Peyer's patch (tissue), 4 donors: ENCODE measurements at regions not wholly inside any gene's neighbourhood (a gene's known extent, or its start where the extent isn't known, plus 50 kb on each side); places are given as distances from the start of the nearest gene placed in this dataset.

Experiments used
- DNase-seq, 3 donors: peaks; one replicate each; pipeline ENCODE4 v3.0.0-alpha.2; 2017 to 2019
- H3K27ac ChIP-seq, 4 donors: fragments of 200-600 bp; sonication (generic); one replicate each; pipeline ENCODE4 v1.5.1; 2016 to 2019
- H3K27me3 ChIP-seq, 2 donors: fragments of 200-600 bp; sonication (generic); one replicate each; pipeline ENCODE4 v1.5.1; 2019
- H3K36me3 ChIP-seq, 3 donors: fragments of 200-600 bp; sonication (generic); one replicate each; pipeline ENCODE4 v1.5.1; 2016 to 2019
- H3K4me1 ChIP-seq, 4 donors: fragments of 200-600 bp; sonication (generic); one replicate each; pipeline ENCODE4 v1.5.1; 2016 to 2019
- H3K4me3 ChIP-seq, 4 donors: fragments of 200-600 bp; sonication (generic); 1 replicate in 3 of 4; 2 replicates in 1 of 4; pipeline ENCODE4 v1.5.1; 2016 to 2019; ENCODE audit warnings: mild to moderate bottlenecking in 1 of 4
- H3K9me3 ChIP-seq, 4 donors: fragments of 200-600 bp; sonication (generic); one replicate each; pipeline ENCODE4 v1.5.1; 2016 to 2019; ENCODE audit warnings: mild to moderate bottlenecking in 1 of 4
- CTCF ChIP-seq, 6 experiments: fragments of 450-650 bp in 4 of 6; fragments of 200-600 bp in 2 of 6; sonication (generic) in 1 of 6; IDR thresholded peaks; one replicate each; pipeline ENCODE4 v1.5.1; 2017 to 2019; ENCODE audit warnings: antibody characterized with exemption in 6 of 6, mild to moderate bottlenecking in 3 of 6, moderate library complexity in 1 of 6
- POLR2A ChIP-seq, 2 donors: fragments of 450-650 bp; IDR thresholded peaks; one replicate each; pipeline ENCODE4 v1.5.1; 2017; ENCODE audit warnings: antibody characterized with exemption in 2 of 2, mild to moderate bottlenecking in 2 of 2, moderate library complexity in 2 of 2

GRCh38 chr4:119715490-119716445, 87.2 kb upstream of the PDE5A start:
- Histone ChIP-seq H3K4me1 (peaks cover 0 to 10% (median 0%) of the 10 kb centered on the region in 4 donors), H3K4me3 (no peak overlapping the region), H3K36me3 (no peaks in the 10 kb centered on the region), H3K9me3 (peaks cover 0 to 14% (median 0%) of the 10 kb centered on the region in 4 donors), H3K27ac (peak overlapping the region in 2 of 4 donors; percentile 14 to 27), H3K27me3 (no peaks in the 10 kb centered on the region)
- TF ChIP-seq CTCF (IDR thresholded peaks at IDR 0.05) (no peak), POLR2A (IDR thresholded peaks at IDR 0.05) (no peak)
- peak in 2 of 3 donors; percentile 52 to 56 for DNase-seq

GRCh38 chr4:119709418-119709817, 80.8 kb upstream of the PDE5A start:
- Histone ChIP-seq H3K27ac (no peak overlapping the region), H3K9me3 (peaks cover 0 to 6% (median 0%) of the 10 kb centered on the region in 4 donors), H3K4me3 (no peak overlapping the region), H3K4me1 (peaks cover 0 to 9% (median 0%) of the 10 kb centered on the region in 4 donors), H3K27me3 (no peaks in the 10 kb centered on the region), H3K36me3 (no peaks in the 10 kb centered on the region)
- no peak for DNase-seq
- TF ChIP-seq POLR2A (IDR thresholded peaks at IDR 0.05): no peak
- TF ChIP-seq CTCF (IDR thresholded peaks at IDR 0.05): no peak

- peaks cover 0 to 9% (median 0%) of the 10 kb centered on the region in 4 donors for H3K4me1 ChIP-seq
- DNase-seq: no peak
- TF ChIP-seq POLR2A (IDR thresholded peaks at IDR 0.05) (no peak), CTCF (IDR thresholded peaks at IDR 0.05) (no peak)
- no peaks in the 10 kb centered on the region for H3K27me3 ChIP-seq
- H3K27ac ChIP-seq: no peak overlapping the region
- peaks cover 0 to 6% (median 0%) of the 10 kb centered on the region in 4 donors for H3K9me3 ChIP-seq
- H3K36me3 ChIP-seq: no peaks in the 10 kb centered on the region
- no peak overlapping the region for H3K4me3 ChIP-seq
Observed at GRCh38 chr4:119707336-119707735, 78.7 kb upstream of the PDE5A start.

DNA sequence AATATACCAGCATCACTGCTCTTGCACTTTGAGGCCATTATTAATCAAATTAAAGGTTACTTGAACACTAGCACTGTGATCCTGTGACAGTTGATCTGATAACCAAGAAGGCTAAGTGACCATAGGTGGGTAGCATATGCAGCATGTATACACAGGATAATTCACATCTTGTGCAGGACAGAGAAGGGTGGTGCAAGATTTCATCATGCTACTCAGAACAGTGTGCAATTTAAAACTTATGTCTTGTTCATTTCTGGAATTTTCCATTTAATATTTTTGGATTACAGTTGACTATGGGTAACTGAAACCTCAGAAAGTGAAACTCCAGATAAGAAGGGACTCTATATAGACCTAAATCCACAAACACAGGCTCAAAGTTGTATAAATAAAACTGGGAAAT, 78.2 kb upstream of the PDE5A start:
- Histone ChIP-seq H3K9me3 (peaks cover 0 to 1% (median 0%) of the 10 kb centered on the region in 4 donors), H3K27ac (no peak overlapping the region)

DNA sequence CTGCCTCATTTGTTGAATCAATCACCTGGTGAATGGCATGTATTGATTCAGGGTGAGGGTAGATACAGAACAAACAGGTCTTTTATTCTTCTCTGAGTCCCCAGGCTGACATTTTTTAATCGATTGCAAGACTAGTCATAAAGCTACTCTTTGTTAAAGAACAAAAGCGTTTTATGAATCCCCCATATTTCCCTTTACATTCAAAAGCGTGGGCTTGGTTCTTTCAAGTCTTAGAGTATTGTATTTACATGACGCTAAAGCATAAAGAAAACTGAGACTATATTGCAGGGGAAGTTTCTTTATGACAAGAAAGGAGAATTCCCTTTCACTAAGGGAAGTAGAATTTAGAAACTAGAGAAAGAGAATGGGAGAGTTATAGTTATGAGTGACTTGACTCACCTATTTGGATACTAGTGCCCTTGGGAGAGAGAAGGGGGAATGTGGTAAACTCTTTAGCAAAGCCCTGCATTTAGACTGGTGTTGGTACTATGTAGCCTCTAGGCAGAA, 69.3 kb upstream of the PDE5A start:
- no peaks in the 10 kb centered on the region for H3K27me3 ChIP-seq
- H3K4me3 ChIP-seq: no peak overlapping the region
- H3K4me1 ChIP-seq: no peaks in the 10 kb centered on the region
- TF ChIP-seq POLR2A (IDR thresholded peaks at IDR 0.05): no peak
- no peak for TF ChIP-seq CTCF (IDR thresholded peaks at IDR 0.05)
- H3K27ac ChIP-seq: no peak overlapping the region
- no peaks in the 10 kb centered on the region for H3K36me3 ChIP-seq
- no peaks in the 10 kb centered on the region for H3K9me3 ChIP-seq
- DNase-seq: no peak

More for the DNA sequence above, 78.2 kb upstream of the PDE5A start:
- TF ChIP-seq POLR2A (IDR thresholded peaks at IDR 0.05): no peak
- DNase-seq: no peak
- Histone ChIP-seq H3K36me3 (no peaks in the 10 kb centered on the region), H3K4me3 (no peak overlapping the region), H3K27me3 (no peaks in the 10 kb centered on the region), H3K4me1 (peaks cover 0 to 9% (median 0%) of the 10 kb centered on the region in 4 donors)

GRCh38 chr4:119696963-119697362, 68.4 kb upstream of the PDE5A start:
- H3K36me3 ChIP-seq: no peaks in the 10 kb centered on the region
- no peak overlapping the region for H3K4me3 ChIP-seq
- H3K27ac ChIP-seq: no peak overlapping the region
- H3K4me1 ChIP-seq: no peaks in the 10 kb centered on the region
- no peaks in the 10 kb centered on the region for H3K27me3 ChIP-seq
- TF ChIP-seq POLR2A (IDR thresholded peaks at IDR 0.05) (no peak), CTCF (IDR thresholded peaks at IDR 0.05) (no peak)
- H3K9me3 ChIP-seq: no peaks in the 10 kb centered on the region
- no peak for DNase-seq
